Activated T-cell treated with anti-CD3 and anti-CD28 coated beads, Interleukin-2, amount 50 U/mL, for 72 hours (primary cell): ENCODE measurements at regions not wholly inside any gene's neighbourhood (a gene's known extent, or its start where the extent isn't known, plus 50 kb on each side); places are given as distances from the start of the nearest gene placed in this dataset.
"Not testable (repeated sequence)": the region's sequence is repeated elsewhere in the genome, so short reads cannot be mapped to it uniquely, and the experiment has no call there.

Experiments
- ATAC-seq, 2 donors: fragments of 150-1000 bp; cut with Tn5 transposase; replicated peaks in 1 of 2; 2 replicates each; pipeline ENCODE4 v1.10.0; 2021; ENCODE audit warnings: moderate library complexity in 2 of 2, mild to moderate bottlenecking in 1 of 2
- DNase-seq, 2 donors: peaks; one replicate each; pipeline ENCODE4 v3.0.0; 2021 to 2022; ENCODE audit warnings: mixed read lengths in 1 of 2
- H3K27ac Mint-ChIP-seq: one replicate; pipeline ENCODE4 v1.8.0; 2022; ENCODE audit warnings: mild to moderate bottlenecking, moderate library complexity, mixed read lengths
- H3K27me3 Mint-ChIP-seq: one replicate; pipeline ENCODE4 v1.8.0; 2022; ENCODE audit warnings: low read depth, mixed read lengths
- H3K36me3 Mint-ChIP-seq, 2 donors: one replicate each; pipeline ENCODE4 v1.8.0; 2022; ENCODE audit warnings: mixed read lengths in 2 of 2, mild to moderate bottlenecking in 1 of 2; ENCODE audit not compliant: insufficient read depth in 2 of 2
- H3K4me1 Mint-ChIP-seq: one replicate; pipeline ENCODE4 v1.8.0; 2022; ENCODE audit warnings: low read depth, mixed read lengths
- H3K4me3 Mint-ChIP-seq, 2 donors: one replicate each; pipeline ENCODE4 v1.8.0; 2022; ENCODE audit warnings: mild to moderate bottlenecking in 2 of 2, mixed read lengths in 2 of 2, moderate library complexity in 2 of 2
- H3K9me3 Mint-ChIP-seq, 2 donors: one replicate each; pipeline ENCODE4 v1.8.0; 2022; ENCODE audit warnings: mixed read lengths in 2 of 2

DNA sequence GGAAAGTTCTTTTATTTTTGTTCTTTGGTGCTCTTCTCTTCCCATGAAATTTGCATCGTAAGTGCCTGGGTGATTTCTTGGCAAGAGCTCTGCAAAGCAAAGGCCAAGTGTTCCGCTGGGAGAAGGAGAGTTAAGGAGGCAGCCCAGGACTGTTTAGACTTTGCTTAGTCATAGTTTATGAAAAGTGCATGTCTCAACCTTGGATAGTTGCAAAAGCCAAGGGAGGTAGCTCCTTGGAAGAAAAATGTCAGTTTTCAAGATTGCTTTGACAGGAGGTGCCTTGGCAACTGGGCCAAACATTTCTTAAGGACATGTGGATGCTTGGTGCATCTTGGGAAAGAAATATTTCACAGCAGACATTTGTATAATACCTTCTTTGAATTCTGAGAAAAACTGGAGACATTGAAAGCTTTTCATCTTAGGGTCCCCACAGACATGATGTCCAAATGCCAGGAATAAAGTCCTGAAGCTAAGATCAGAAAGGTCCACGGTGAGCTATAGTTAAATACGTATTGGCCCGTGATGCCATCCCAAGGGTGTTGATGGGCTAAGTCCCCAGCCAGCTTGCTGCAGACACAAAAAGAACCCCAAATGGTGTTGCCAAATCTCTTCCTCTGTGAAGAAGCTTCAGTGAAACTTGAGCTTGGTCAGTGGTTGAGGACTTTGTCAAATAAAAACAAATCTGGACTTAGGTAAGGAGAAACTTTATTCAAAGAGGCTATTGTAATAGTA is 96.3 kb upstream of the THUMPD2 start:
- Mint-ChIP-seq H3K36me3 (no peaks in the 10 kb centered on the region), H3K9me3 (peaks cover 0 to 2% of the 10 kb centered on the region in 2 donors), H3K4me1 (no peaks in the 10 kb centered on the region), H3K27me3 (peaks cover 4% of the 10 kb centered on the region), H3K27ac (no peak overlapping the region), H3K4me3 (no peak overlapping the region)
- ATAC-seq, result no peak
- no peak for DNase-seq

GRCh38 chr2:39874236-39874635 is 95.2 kb upstream of the THUMPD2 start:
- no peaks in the 10 kb centered on the region for H3K4me1 Mint-ChIP-seq
- no peak overlapping the region for H3K27ac Mint-ChIP-seq
- H3K4me3 Mint-ChIP-seq, result no peak overlapping the region
- H3K9me3 Mint-ChIP-seq, result peaks cover 0 to 2% of the 10 kb centered on the region in 2 donors
- no peak for DNase-seq
- H3K36me3 Mint-ChIP-seq, result no peaks in the 10 kb centered on the region
- peaks cover 4% of the 10 kb centered on the region for H3K27me3 Mint-ChIP-seq
- no peak for ATAC-seq

DNA sequence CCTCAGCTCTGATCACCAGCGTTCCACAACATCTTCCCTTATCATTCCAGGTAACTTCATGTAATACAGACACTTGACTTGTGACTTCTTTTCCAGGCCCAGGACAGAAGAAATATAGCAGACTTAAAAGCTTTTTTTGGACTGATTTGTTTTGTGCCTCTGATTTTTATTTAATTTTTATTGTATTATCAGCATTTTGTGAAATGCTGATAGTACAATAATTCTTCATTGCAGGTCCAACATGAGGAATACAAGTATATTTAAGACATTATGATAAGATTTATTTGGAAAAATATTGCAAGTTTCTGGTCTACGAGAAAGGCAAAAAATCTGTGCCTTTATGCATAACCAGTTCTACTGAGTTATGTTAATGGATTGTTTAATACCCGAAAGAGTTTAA is 94.5 kb upstream of the THUMPD2 start:
- H3K27me3 Mint-ChIP-seq, result peaks cover 4% of the 10 kb centered on the region
- H3K4me3 Mint-ChIP-seq, result no peak overlapping the region
- no peak for ATAC-seq

GRCh38 chr2:39872748-39873147 is 93.7 kb upstream of the THUMPD2 start:
- Mint-ChIP-seq H3K36me3 (no peaks in the 10 kb centered on the region), H3K4me1 (no peaks in the 10 kb centered on the region), H3K27me3 (peaks cover 4% of the 10 kb centered on the region), H3K4me3 (no peak overlapping the region), H3K9me3 (no peaks in the 10 kb centered on the region), H3K27ac (no peak overlapping the region)
- no peak for ATAC-seq
- no peak for DNase-seq

More for the DNA sequence above, 94.5 kb upstream of the THUMPD2 start:
- Mint-ChIP-seq H3K36me3 (no peaks in the 10 kb centered on the region), H3K27ac (no peak overlapping the region), H3K9me3 (no peaks in the 10 kb centered on the region), H3K4me1 (no peaks in the 10 kb centered on the region)
- DNase-seq, result no peak

DNA sequence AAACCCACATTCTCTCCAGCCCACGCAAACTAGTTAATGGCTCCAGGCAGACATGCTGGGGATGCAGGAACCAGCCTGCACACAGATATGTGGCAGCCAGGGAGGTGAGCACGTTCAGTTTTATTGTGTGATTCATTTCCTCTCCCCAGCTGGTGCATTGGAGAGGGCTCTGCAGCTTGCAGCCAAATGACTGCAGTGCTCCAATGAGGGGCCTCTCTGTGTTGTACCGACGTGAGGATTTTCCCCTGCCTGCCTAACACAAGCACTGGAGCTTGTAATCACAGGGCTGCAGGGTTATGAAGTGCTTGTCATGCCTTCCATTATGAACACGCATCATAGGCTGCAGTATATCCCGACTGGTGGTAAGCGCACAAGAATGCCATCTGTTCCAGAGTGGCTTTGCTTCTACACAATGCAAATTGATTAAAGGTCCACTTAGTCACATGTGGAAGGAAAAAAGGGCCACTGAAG is 92.3 kb upstream of the THUMPD2 start:
- peaks cover 4% of the 10 kb centered on the region for H3K27me3 Mint-ChIP-seq
- H3K4me3 Mint-ChIP-seq, result no peak overlapping the region
- H3K36me3 Mint-ChIP-seq, result no peaks in the 10 kb centered on the region
- no peaks in the 10 kb centered on the region for H3K4me1 Mint-ChIP-seq
- H3K27ac Mint-ChIP-seq, result no peak overlapping the region
- H3K9me3 Mint-ChIP-seq, result no peaks in the 10 kb centered on the region
- DNase-seq (no peak), ATAC-seq (no peak)

DNA sequence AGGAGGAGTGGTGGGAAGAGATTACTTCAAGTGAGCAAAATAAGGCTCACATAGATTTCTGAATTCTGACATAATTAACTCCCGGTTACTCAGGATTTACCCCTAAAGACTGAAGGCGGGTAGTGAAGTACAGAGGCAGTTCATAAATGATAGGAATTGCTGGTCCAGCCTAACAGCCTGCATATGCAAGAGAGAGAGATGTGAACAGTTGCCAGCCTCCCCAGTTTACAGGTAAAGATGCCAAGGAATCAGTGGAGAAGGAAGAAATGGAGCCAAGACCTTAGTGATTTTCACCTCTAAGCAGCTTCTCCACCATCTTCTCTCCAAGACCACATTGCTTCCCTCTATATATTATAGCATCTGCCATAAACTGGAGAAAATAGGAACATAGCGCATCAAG is 91.8 kb upstream of the THUMPD2 start:
- DNase-seq, result no peak
- Mint-ChIP-seq H3K27me3 (peaks cover 4% of the 10 kb centered on the region), H3K9me3 (no peaks in the 10 kb centered on the region), H3K36me3 (no peaks in the 10 kb centered on the region), H3K4me1 (no peaks in the 10 kb centered on the region), H3K27ac (no peak overlapping the region), H3K4me3 (no peak overlapping the region)
- ATAC-seq, result no peak

GRCh38 chr2:39867268-39867667 is 88.2 kb upstream of the THUMPD2 start:
- Mint-ChIP-seq H3K4me1 (no peaks in the 10 kb centered on the region), H3K27me3 (no peaks in the 10 kb centered on the region), H3K4me3 (no peak overlapping the region), H3K9me3 (peaks cover 1 to 2% of the 10 kb centered on the region in 2 donors), H3K36me3 (peaks cover 0 to 2% of the 10 kb centered on the region in 2 donors), H3K27ac (no peak overlapping the region)
- ATAC-seq (no peak), DNase-seq (no peak)

GRCh38 chr2:39865751-39866150 is 86.7 kb upstream of the THUMPD2 start:
- H3K36me3 Mint-ChIP-seq, result peaks cover 0 to 2% of the 10 kb centered on the region in 2 donors
- peaks cover 1 to 2% of the 10 kb centered on the region in 2 donors for H3K9me3 Mint-ChIP-seq
- no peak overlapping the region for H3K4me3 Mint-ChIP-seq
- no peak for ATAC-seq
- no peak overlapping the region for H3K27ac Mint-ChIP-seq
- H3K27me3 Mint-ChIP-seq, result no peaks in the 10 kb centered on the region
- DNase-seq, result no peak
- no peaks in the 10 kb centered on the region for H3K4me1 Mint-ChIP-seq

DNA sequence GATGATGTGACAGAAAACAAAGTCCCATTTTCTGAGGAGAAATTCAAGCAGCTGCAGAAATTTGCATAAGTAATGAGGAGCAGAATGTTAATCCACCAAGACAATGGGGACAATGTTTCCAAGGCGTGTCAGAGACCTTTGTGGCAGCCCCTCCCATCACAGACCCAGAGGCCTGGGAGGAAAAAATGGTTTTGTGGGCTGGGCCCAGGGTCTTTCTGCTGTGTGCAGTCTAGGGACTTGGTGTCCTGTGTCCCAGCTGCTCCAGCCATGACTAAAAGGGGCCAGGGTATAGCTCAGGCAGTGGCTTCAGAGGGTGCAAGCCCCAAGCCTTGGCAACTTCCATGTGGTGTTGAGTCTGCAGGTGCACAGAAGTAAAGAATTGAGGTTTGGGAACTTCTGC is 84.6 kb upstream of the THUMPD2 start:
- not testable (repeated sequence) for DNase-seq, H3K4me3 Mint-ChIP-seq, H3K27me3 Mint-ChIP-seq, H3K4me1 Mint-ChIP-seq, H3K27ac Mint-ChIP-seq, ATAC-seq, H3K36me3 Mint-ChIP-seq, H3K9me3 Mint-ChIP-seq

GRCh38 chr2:39860538-39860937 is 81.5 kb upstream of the THUMPD2 start:
- peaks cover 12% of the 10 kb centered on the region for H3K27me3 Mint-ChIP-seq
- no peak overlapping the region for H3K27ac Mint-ChIP-seq
- peaks cover 0 to 2% of the 10 kb centered on the region in 2 donors for H3K36me3 Mint-ChIP-seq
- H3K4me3 Mint-ChIP-seq, result no peak overlapping the region
- H3K9me3 Mint-ChIP-seq, result peaks cover 1 to 2% of the 10 kb centered on the region in 2 donors
- no peaks in the 10 kb centered on the region for H3K4me1 Mint-ChIP-seq
- DNase-seq, result no peak
- no peak for ATAC-seq

DNA sequence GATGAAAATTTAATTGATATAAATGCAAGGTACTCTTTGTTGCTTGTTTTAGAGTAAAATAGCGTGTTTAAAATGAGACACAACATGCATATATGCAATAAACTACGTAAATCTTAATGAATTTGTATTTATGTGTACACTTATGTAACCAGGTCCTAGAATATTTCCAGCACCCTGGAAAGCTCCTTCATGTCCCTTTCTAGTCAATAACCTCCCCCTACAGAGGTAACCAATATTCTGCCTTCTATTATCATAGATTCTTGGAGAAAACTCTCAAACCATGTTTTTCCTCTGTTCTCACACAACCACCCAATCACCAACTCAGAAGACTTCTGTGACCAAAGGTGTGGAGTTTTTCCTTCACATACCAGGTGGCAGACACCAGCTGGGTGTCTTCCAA is 79.6 kb upstream of the THUMPD2 start:
- peaks cover 0 to 2% of the 10 kb centered on the region in 2 donors for H3K36me3 Mint-ChIP-seq
- no peak for DNase-seq

DNA sequence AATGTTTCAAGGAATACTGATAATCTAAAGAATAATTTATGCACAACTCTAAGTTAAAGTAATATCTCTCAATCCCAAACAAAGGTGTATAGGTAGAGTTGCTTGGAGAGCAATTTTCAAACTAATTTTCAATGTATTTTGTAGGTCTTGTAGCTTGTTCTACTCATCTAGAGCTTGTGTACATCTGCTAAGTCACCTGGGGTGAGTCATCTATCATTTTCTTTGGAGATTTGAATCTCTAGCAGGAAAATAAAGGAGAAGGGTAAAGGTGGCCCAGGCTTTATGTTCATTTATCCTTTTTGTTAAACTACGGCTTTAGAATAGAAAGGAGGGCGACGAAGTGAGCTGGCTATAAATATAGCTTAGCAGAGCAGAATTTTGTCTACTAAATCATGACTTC is 76.8 kb upstream of the THUMPD2 start:
- Mint-ChIP-seq H3K9me3 (no peaks in the 10 kb centered on the region), H3K27me3 (peaks cover 20% of the 10 kb centered on the region), H3K27ac (no peak overlapping the region), H3K36me3 (no peaks in the 10 kb centered on the region), H3K4me3 (no peak overlapping the region), H3K4me1 (no peaks in the 10 kb centered on the region)
- ATAC-seq, result no peak
- DNase-seq, result no peak

More for the DNA sequence above, 79.6 kb upstream of the THUMPD2 start:
- ATAC-seq, result no peak
- Mint-ChIP-seq H3K27me3 (peaks cover 20% of the 10 kb centered on the region), H3K9me3 (peaks cover 1 to 2% of the 10 kb centered on the region in 2 donors), H3K4me1 (no peaks in the 10 kb centered on the region), H3K4me3 (no peak overlapping the region), H3K27ac (no peak overlapping the region)

GRCh38 chr2:39854771-39855170 is 75.7 kb upstream of the THUMPD2 start:
- Mint-ChIP-seq H3K4me1 (no peaks in the 10 kb centered on the region), H3K9me3 (no peaks in the 10 kb centered on the region), H3K27me3 (peaks cover 20% of the 10 kb centered on the region), H3K36me3 (no peaks in the 10 kb centered on the region), H3K27ac (no peak overlapping the region), H3K4me3 (no peak overlapping the region)
- DNase-seq (no peak), ATAC-seq (no peak)

DNA sequence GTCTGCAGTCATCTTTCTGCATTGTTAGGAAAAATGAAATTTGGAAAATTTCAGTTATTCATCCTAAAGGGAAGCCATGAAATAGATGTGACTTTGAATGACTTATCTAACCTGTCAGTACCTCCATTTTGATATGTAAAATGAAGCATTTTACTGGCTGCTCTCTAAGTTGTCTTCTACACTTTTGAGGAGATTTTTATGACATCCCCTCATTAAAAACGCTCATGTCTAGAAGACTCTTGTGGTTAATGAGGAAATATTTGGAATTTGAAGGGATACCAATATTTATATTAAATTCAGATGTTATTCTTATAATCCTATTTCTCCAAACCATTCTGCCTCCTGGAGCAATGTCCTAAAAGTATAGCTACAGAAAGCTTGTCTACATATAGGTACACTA is 73.8 kb upstream of the THUMPD2 start:
- no peaks in the 10 kb centered on the region for H3K36me3 Mint-ChIP-seq
- no peak overlapping the region for H3K27ac Mint-ChIP-seq
- no peak for DNase-seq
- ATAC-seq, result no peak
- no peaks in the 10 kb centered on the region for H3K4me1 Mint-ChIP-seq
- peaks cover 20% of the 10 kb centered on the region for H3K27me3 Mint-ChIP-seq
- H3K4me3 Mint-ChIP-seq, result no peak overlapping the region
- H3K9me3 Mint-ChIP-seq, result no peaks in the 10 kb centered on the region
